ENCODE measurements at regions not wholly inside any gene's neighbourhood (a gene's known extent, or its start where the extent isn't known, plus 50 kb on each side); places are given as distances from the start of the nearest gene placed in this dataset.

GRCh38 chr2:160956243-160956802 is 203.9 kb upstream of the TANK start:
- TF ChIP-seq, protein P1, sequence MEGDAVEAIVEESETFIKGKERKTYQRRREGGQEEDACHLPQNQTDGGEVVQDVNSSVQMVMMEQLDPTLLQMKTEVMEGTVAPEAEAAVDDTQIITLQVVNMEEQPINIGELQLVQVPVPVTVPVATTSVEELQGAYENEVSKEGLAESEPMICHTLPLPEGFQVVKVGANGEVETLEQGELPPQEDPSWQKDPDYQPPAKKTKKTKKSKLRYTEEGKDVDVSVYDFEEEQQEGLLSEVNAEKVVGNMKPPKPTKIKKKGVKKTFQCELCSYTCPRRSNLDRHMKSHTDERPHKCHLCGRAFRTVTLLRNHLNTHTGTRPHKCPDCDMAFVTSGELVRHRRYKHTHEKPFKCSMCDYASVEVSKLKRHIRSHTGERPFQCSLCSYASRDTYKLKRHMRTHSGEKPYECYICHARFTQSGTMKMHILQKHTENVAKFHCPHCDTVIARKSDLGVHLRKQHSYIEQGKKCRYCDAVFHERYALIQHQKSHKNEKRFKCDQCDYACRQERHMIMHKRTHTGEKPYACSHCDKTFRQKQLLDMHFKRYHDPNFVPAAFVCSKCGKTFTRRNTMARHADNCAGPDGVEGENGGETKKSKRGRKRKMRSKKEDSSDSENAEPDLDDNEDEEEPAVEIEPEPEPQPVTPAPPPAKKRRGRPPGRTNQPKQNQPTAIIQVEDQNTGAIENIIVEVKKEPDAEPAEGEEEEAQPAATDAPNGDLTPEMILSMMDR (IDR thresholded peaks at IDR 0.05; ENCODE audit: insufficient read depth, low read length, severe bottlenecking) = no peak
- FAIRE-seq (no peak), DNase-seq (ENCODE audit: low read depth) (peak; percentile 51)
- Histone ChIP-seq H3K4me3 (ENCODE audit: low read depth, low read length) (no peak overlapping the region), H3K36me3 (ENCODE audit: control insufficient read depth, insufficient read depth, low read length) (no peaks in the 10 kb centered on the region), H3K27me3 (ENCODE audit: control insufficient read depth, insufficient read depth, low read length) (no peaks in the 10 kb centered on the region)

- Histone ChIP-seq H3K36me3 (ENCODE audit: control insufficient read depth, insufficient read depth, low read length) (no peaks in the 10 kb centered on the region), H3K27me3 (ENCODE audit: control insufficient read depth, insufficient read depth, low read length) (no peaks in the 10 kb centered on the region), H3K4me3 (ENCODE audit: low read depth, low read length) (no peak overlapping the region)
- DNase-seq (ENCODE audit: low read depth) (peak; percentile 25), FAIRE-seq (no peak)
- TF ChIP-seq, protein P1 (IDR thresholded peaks at IDR 0.05; ENCODE audit: insufficient read depth, low read length, severe bottlenecking) = no peak
Measured at GRCh38 chr2:160963957-160964356, 196.3 kb upstream of the TANK start.

DNA sequence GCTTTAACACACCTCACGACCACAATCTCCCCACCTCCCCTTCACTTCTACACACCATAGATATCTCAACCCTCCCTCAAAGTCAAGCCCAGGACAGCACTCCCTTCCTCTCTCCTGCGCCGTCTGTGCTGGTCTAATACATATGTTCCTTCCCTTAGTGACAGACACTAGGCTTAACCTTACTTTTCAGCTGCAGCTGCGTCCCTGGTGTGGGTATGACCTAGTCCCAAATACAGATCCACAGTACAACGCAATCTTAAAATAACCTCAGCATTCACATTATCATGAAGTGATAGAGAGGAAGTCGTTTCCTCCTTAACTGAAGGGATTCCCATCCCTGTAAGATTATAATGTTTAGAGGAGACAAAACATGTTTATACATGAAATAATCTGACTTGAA is 192.7 kb upstream of the TANK start:
- TF ChIP-seq, protein P1 (IDR thresholded peaks at IDR 0.05; ENCODE audit: insufficient read depth, low read length, severe bottlenecking) = no peak
- DNase-seq (ENCODE audit: low read depth) = no peak
- no peak for FAIRE-seq

DNA sequence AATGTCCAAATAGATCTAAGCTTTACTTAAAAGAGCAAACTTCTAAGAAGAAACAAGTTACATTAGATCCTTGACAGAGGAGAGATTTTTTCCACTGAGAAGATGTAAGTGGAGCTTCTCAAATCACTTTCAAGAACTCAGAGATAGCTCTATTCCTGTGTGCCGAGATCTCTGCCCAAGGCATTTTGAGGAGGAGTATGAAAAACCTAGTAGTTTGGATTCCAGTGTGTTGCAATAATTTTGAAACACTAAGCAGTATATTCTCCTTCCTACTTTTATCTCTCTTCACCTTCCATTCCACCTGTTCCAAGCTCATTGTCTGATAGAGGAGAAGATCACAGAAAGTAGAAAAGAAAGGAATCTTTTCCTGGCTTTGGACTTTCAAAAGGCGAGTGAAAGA is 192.0 kb upstream of the TANK start:
- DNase-seq (ENCODE audit: low read depth) = peak; percentile 14
- Histone ChIP-seq H3K4me3 (ENCODE audit: low read depth, low read length) (no peak overlapping the region), H3K36me3 (ENCODE audit: control insufficient read depth, insufficient read depth, low read length) (no peaks in the 10 kb centered on the region), H3K27me3 (ENCODE audit: control insufficient read depth, insufficient read depth, low read length) (no peaks in the 10 kb centered on the region)
- TF ChIP-seq, protein P1 (IDR thresholded peaks at IDR 0.05; ENCODE audit: insufficient read depth, low read length, severe bottlenecking) = no peak
- no peak for FAIRE-seq

More for the DNA sequence above, 192.7 kb upstream of the TANK start:
- Histone ChIP-seq H3K36me3 (ENCODE audit: control insufficient read depth, insufficient read depth, low read length) (no peaks in the 10 kb centered on the region), H3K27me3 (ENCODE audit: control insufficient read depth, insufficient read depth, low read length) (no peaks in the 10 kb centered on the region), H3K4me3 (ENCODE audit: low read depth, low read length) (no peak overlapping the region)

DNA sequence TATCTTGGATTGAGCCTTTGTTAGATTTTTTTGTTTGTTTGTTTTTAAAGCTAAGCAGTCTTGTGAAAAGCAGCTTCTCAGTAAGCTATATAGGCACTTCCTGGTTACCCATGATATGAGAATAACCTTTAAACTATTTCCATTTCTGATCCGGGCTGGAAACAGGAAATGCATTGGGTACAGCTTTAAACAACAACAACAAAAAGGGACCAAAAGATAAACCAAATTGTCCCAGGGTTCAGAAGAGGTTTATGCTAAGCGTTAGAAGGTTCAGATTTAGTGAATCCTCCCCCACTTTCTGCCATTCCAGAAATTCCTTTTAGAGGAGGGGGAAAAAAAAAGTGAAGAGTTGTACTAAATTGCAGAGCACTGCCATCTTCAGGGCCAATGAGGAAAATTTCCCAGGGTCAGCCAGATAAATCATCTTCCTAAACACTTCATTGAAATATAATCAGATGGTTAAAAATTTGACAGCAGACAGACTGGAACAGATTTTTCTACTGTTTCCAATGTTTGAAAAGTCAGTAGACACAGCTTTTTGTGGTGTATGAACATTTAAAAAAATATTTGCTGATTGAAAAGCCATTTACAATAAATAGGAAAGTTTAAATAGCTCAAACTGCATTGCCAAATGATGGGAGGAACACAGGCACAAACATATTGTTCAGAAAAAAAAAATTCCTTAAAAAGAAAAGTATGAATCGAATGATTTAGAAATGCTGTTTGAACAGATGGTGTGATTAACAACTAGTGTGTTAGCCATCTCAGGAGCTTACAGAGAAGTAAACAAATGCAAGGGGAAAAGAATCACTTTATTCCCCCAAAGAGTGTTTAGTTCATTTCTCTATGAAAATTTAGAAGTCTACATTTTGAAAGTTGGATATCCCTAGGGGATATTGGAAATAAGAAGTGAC is 189.9 kb upstream of the TANK start:
- no peaks in the 10 kb centered on the region for H3K27me3 ChIP-seq (ENCODE audit: control insufficient read depth, insufficient read depth, low read length)
- no peaks in the 10 kb centered on the region for H3K36me3 ChIP-seq (ENCODE audit: control insufficient read depth, insufficient read depth, low read length)
- TF ChIP-seq, protein P1 (IDR thresholded peaks at IDR 0.05; ENCODE audit: insufficient read depth, low read length, severe bottlenecking) = peak; percentile 56
- DNase-seq (ENCODE audit: low read depth) (peak; percentile 65), FAIRE-seq (no peak)
- H3K4me3 ChIP-seq (ENCODE audit: low read depth, low read length) = peak overlapping the region; percentile 2

All from bronchial epithelial cell (primary cell).